AG20443 (cell line): ENCODE measurements at regions not wholly inside any gene's neighbourhood (a gene's known extent, or its start where the extent isn't known, plus 50 kb on each side); places are given as distances from the start of the nearest gene placed in this dataset.

Experiments used
- DNase-seq: peaks from one replicate; pipeline ENCODE4 v3.0.0; 2012; ENCODE audit warnings: low spot score, mixed read lengths

DNA sequence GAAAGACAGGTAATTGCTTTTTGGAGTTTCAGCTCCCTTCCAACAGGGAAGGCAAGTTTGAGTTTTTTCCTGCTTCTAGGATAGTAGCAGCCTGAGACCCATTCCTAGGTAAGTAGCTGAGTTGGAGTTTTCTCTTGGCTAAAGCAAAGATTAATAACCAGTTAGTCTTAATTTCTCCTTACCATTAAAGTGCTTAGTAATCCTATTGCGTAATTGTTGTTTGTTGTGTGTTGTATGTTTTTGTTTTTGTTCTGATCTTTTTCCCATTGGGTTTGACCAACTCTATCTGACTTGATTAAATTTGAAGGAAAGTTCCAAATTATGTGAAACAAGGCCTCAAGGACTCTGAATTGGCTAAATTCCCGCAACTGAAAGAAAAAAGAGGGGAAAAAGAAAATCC lies 83.5 kb downstream of the TBX22 start:
- DNase-seq = no peak

- DNase-seq = no peak
These were observed 105.8 kb downstream of the TBX22 start for GRCh38 chrX:80120335-80120734.

DNA sequence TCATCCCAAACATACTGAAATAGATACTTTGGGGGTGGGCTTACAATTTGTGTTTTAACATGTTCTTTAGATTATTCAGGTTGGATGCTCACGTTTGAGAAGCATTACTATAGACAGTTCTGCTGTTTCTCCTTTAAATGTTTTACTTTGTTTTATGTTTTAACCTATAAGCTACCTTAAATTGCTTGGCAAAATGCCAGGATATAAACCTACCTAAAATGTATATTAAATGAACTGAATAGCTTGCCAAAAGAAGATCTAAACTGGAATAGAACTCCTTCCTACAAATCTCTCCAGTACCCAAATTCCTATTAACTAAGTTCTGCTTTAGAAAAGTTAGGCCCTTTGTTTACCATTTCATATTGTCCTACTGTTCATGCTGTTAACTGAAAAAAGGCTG lies 124.4 kb downstream of the TBX22 start:
- no peak for DNase-seq

DNA sequence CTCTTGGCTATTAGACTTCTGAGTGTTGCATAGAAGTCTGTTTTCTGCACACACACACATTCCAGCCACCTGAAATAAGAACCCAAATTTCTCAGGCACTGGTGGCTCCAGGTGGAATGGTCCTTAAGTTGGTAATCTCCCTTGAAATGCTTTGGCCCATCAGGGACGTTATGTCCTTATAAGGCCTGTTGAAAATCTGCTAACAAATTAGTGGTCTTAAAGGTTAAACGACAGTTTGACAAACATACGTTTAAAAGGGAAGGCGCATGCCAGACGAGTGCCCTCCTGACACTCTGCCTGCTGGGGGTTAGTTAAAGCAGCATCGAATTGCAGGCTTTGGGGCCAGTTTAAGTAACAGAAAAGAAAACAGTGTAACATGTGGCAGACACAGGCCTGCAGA lies 125.0 kb downstream of the TBX22 start:
- DNase-seq = no peak

GRCh38 chrX:80170581-80170980 lies 156.0 kb downstream of the TBX22 start:
- DNase-seq = no peak

DNA sequence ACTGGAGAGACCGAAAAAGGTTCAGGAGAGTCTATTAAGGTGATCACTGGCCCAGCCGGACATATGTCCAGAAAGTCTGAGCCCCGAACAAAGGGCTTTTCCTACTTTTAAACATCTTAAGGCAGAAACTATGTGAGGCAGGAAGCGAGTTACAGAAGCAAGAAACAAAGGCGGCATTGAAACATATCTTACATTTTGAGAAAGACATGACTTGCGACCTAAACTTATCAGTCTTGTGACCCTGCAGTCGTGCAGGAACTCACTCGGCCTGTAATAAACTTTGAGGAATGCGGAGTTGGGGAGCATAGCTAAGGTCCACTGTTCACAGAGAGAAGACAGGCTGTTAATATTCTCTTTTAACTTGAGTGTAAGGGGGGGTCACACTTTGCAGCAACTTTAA lies 158.7 kb downstream of the TBX22 start:
- no peak for DNase-seq

DNA sequence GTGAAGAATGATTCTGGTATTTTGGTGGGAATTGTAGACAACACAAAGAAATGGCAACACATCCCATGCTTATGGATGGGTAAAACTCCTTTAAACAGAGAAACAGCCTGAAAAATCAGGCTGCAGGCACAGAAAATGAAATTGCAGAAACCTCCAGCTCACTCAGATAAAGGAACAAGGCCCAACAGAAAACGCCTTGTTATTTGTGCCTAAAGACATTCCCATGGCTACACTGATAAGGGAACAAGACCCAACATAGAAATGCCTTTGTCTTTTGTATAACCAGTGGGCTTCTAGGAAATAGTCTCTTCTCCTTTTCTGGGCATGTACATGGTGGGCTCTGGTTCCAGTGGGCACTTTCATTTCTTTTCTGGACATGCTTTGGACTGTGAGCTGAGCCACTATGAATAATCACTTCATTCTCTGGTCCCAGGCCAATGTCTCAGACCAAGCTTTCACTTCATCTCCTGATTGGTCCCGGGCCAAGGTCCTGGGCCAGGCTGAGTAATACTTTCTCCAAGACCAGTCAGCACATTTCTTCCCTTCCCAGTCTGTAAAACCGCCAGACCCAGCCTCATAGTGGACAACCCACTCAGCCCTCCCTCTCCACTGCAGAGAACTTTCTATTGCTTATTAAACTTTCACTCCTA lies 160.5 kb downstream of the TBX22 start:
- DNase-seq = no peak

DNA sequence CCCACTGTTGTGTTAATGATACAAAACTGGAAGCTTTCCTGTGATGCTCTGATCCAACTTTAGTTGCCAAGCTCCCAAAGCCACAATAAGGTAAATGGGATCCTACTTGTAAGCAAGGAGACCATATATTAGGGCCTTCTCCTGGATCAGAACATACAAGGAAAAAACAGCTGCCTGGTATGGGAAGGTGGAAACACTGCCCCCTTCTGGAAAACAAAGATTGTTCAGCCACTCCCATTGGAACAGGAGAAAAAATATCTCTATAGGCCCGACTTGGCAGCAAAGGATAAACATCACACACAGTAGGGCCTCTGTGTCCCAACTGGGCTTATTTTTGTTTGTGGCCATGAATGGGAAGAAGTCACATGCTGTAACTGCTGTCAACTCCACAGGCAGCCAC lies 166.5 kb downstream of the TBX22 start:
- no peak for DNase-seq

GRCh38 chrX:80184854-80185253 lies 170.3 kb downstream of the TBX22 start:
- DNase-seq = no peak

GRCh38 chrX:80206647-80207046 lies 192.1 kb downstream of the TBX22 start:
- DNase-seq = no peak

DNA sequence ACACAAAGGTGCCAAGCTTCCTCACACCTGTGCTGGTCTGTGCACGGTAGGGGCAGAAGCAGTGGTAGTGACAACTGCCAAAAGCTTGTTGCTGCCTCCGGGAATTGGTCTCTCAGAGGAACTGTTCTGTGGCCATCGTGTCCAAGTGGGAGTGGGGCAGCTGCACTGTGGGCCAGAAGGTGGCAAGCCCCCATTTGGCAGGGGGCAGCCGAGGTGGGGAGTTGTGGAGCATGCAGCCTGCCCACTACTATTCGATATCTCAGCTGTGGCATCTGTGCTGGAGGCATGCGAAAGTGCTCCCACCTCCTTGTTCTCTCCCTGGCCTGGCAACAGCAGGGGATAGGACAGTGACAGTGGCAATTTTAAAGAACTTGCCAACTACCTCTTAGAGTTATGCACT lies 192.8 kb downstream of the TBX22 start:
- DNase-seq = no peak

DNA sequence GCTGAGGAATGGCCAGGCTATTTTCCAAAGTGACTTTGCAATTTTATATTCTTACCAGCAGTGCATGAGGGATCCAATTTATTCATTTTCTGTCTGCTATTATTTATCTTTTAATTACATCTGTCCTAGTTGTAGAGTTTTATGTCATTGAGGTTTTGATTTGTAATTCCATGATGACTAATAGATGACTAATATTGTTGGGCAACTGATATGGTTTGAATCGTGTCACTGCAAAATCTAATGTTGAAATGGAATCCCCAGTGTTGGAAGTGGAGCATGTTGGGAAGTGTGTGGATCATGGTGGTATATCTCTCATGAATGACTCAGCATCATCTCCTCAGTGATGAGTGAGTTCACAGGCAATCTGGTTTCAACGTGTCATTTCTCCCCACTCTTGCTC lies 201.5 kb downstream of the TBX22 start:
- no peak for DNase-seq

GRCh38 chrX:80223982-80224579 lies 196.2 kb upstream of the TENT5D start:
- DNase-seq = no peak

- no peak for DNase-seq
These were observed 190.6 kb upstream of the TENT5D start for GRCh38 chrX:80229626-80230025.

DNA sequence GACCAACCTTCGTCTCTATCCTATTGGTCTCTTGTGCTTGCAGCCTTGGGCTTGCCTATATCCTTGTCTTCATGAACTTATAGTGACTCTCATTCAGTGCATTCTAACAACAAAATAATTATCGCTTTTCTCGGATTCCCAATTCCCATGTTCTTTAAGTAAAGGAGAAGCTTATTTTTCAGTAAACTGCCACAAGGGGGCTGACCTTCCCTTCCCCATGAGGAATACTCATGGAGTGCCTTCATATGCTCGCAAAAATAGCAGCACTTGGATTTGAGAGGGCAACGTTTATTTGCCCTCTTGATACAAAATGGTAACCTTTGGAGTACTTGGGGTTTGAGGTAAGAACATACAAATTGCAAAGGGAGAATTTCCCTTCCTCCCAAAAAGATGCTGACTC lies 183.2 kb upstream of the TENT5D start:
- DNase-seq = no peak

DNA sequence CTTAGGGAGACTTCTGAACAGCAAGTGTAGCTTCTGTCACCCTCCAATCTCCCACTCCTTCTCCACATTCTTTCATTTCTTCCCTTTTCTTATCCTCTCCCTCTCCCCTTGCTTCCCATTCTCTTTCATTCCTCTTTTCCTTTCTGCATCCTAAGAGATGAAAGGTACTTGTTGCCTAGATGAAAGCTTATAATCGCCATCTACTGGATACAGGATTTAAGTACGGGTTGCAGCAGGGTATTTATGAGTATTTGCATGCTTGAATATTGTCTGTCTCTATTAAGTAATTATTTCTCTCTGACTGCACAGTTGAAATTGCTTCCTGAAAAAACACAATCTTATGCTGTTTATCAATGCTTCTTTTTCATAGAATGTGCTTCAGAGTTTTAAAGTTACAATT lies 174.0 kb upstream of the TENT5D start:
- DNase-seq = no peak

DNA sequence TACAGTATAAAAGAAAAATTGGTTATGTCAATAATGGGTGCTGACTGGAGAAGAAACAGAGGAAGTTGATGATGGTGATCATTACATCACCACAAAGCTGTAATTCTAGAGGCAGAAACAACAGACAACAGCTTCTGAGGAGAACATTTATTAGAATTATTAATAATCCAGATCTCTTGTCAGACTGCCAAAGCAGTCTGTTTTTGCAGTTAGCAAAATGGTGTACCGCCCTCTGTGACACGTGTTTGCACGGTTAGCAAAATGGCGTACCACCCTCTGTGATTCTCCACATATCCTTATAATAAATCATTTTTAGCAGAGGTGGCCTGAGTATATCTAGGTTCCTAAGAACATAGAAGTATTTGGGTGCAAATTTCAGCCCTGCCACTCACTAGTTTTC lies 154.0 kb upstream of the TENT5D start:
- no peak for DNase-seq

- no peak for DNase-seq
These were observed 153.3 kb upstream of the TENT5D start for GRCh38 chrX:80266979-80267378.

GRCh38 chrX:80267790-80268189 lies 152.5 kb upstream of the TENT5D start:
- DNase-seq = no peak

GRCh38 chrX:80282535-80282934 lies 137.7 kb upstream of the TENT5D start:
- DNase-seq = no peak

GRCh38 chrX:80285131-80285773 lies 135.0 kb upstream of the TENT5D start:
- DNase-seq = peak; percentile 2

DNA sequence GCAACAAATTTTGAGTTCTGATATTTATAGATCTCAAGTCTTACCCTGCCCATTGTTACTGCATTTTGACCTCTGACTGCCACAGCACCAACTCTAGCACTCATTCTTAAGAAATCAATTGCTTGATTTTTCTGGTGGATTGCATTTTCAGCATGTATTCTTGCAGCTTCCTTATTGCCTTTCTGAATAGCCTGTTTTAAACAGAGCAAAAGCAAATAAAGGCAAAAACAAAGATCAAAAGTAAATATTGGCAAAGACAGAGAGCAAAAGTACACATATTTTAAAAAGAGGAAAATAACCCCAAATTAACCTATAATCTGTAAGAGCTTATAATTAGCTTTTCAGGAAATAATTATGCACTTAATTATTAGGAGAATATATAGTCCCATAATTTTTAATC lies 129.4 kb upstream of the TENT5D start:
- no peak for DNase-seq

- no peak for DNase-seq
These were observed 126.9 kb upstream of the TENT5D start for GRCh38 chrX:80293354-80293753.

DNA sequence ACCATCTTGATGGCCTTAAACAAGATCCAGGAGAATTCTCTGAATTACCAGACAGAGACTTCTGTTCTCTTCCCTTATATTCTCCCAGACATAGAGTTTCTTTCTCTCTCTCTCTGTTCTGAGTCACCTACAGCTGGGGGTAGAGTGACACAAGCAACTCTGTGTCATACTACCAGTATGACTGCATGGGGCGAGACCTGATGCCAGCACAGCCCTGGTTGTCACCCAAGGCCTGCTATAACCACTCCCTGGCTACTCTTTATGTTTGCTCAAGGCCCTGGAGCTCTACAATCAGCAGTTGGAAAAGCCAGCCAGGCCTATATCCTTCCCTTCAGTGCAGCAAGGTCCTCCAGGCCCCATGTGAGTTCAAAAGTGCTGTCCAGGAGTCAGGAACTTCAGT lies 114.2 kb upstream of the TENT5D start:
- no peak for DNase-seq
